ENCODE measurements at regions not wholly inside any gene's neighbourhood (a gene's known extent, or its start where the extent isn't known, plus 50 kb on each side); places are given as distances from the start of the nearest gene placed in this dataset.

- no peak for TF ChIP-seq GATA2 (IDR thresholded peaks at IDR 0.05; ENCODE audit: low read depth, low read length)
- TF ChIP-seq GATA3 (IDR thresholded peaks at IDR 0.05; ENCODE audit: low read depth, low read length): no peak
Measured at GRCh38 chr2:188068093-188068492, 223.6 kb upstream of the GULP1 start.

Measured in SH-SY5Y (cell line).